ENCODE measurements at regions not wholly inside any gene's neighbourhood (a gene's known extent, or its start where the extent isn't known, plus 50 kb on each side); places are given as distances from the start of the nearest gene placed in this dataset.
"Not testable (repeated sequence)": the region's sequence is repeated elsewhere in the genome, so short reads cannot be mapped to it uniquely, and the experiment has no call there.

GRCh38 chr4:9110700-9111099 lies 59.5 kb upstream of the FAM90A26 start:
- DNase-seq = not testable (repeated sequence)

- not testable (repeated sequence) for DNase-seq
These were observed 67.1 kb upstream of the FAM90A26 start for GRCh38 chr4:9103148-9103524.

GRCh38 chr4:9102471-9103147 lies 67.6 kb upstream of the FAM90A26 start:
- DNase-seq = not testable (repeated sequence)

- DNase-seq = not testable (repeated sequence)
These were observed 73.9 kb upstream of the FAM90A26 start for GRCh38 chr4:9096330-9096729.

GRCh38 chr4:9078796-9079195 lies 91.4 kb upstream of the FAM90A26 start:
- DNase-seq = not testable (repeated sequence)

- not testable (repeated sequence) for DNase-seq
These were observed 93.2 kb upstream of the FAM90A26 start for GRCh38 chr4:9076974-9077373.

- not testable (repeated sequence) for DNase-seq
These were observed 93.7 kb upstream of the FAM90A26 start for GRCh38 chr4:9076486-9076885.

- DNase-seq = not testable (repeated sequence)
These were observed 96.8 kb upstream of the FAM90A26 start for GRCh38 chr4:9073371-9073770.

- DNase-seq = not testable (repeated sequence)
These were observed 97.5 kb upstream of the FAM90A26 start for GRCh38 chr4:9072521-9073220.

- not testable (repeated sequence) for DNase-seq
These were observed 102.3 kb upstream of the FAM90A26 start for GRCh38 chr4:9067923-9068322.

GRCh38 chr4:9063612-9064011 lies 106.6 kb upstream of the FAM90A26 start:
- not testable (repeated sequence) for DNase-seq

GRCh38 chr4:9024866-9025265 lies 145.3 kb upstream of the FAM90A26 start:
- not testable (repeated sequence) for DNase-seq

GRCh38 chr4:9009792-9010191 lies 138.2 kb upstream of the HMX1 start:
- not testable (repeated sequence) for DNase-seq

GRCh38 chr4:9008407-9008806 lies 136.8 kb upstream of the HMX1 start:
- DNase-seq = not testable (repeated sequence)

GRCh38 chr4:9001153-9001552 lies 129.5 kb upstream of the HMX1 start:
- not testable (repeated sequence) for DNase-seq

GRCh38 chr4:9000505-9001001 lies 128.9 kb upstream of the HMX1 start:
- peak; percentile 20 for DNase-seq

GRCh38 chr4:8992981-8993380 lies 121.3 kb upstream of the HMX1 start:
- not testable (repeated sequence) for DNase-seq

GRCh38 chr4:8991449-8991848 lies 119.8 kb upstream of the HMX1 start:
- DNase-seq = not testable (repeated sequence)

GRCh38 chr4:8990341-8990740 lies 118.7 kb upstream of the HMX1 start:
- DNase-seq = not testable (repeated sequence)

- DNase-seq = not testable (repeated sequence)
These were observed 114.1 kb upstream of the HMX1 start for GRCh38 chr4:8985786-8986185.

- not testable (repeated sequence) for DNase-seq
These were observed 113.0 kb upstream of the HMX1 start for GRCh38 chr4:8984641-8985040.

GRCh38 chr4:8983921-8984320 lies 112.3 kb upstream of the HMX1 start:
- DNase-seq = not testable (repeated sequence)

- DNase-seq = not testable (repeated sequence)
These were observed 105.0 kb upstream of the HMX1 start for GRCh38 chr4:8976466-8977128.

Measured in activated effector memory CD4-positive, alpha-beta T cell treated with Interleukin-2 at 50 U/mL for 16 hours (primary cell).